SK-N-MC (cell line): ENCODE measurements at regions not wholly inside any gene's neighbourhood (a gene's known extent, or its start where the extent isn't known, plus 50 kb on each side); places are given as distances from the start of the nearest gene placed in this dataset.

Experiments
- EZH2 ChIP-seq: fragments of 200-600 bp; sonication (generic); IDR thresholded peaks from one replicate; pipeline ENCODE4 v1.6.1; 2017; ENCODE audit warnings: antibody characterized with exemption
- POLR2AphosphoS5 ChIP-seq: IDR thresholded peaks from 2 replicates; pipeline ENCODE4 v1.6.1; 2012; ENCODE audit warnings: mild to moderate bottlenecking, low read depth, low read length, borderline replicate concordance

GRCh38 chr11:26088391-26088790, 243.5 kb upstream of the ANO3 start:
- TF ChIP-seq POLR2AphosphoS5 (no peak), EZH2 (no peak)
